ENCODE measurements at regions not wholly inside any gene's neighbourhood (a gene's known extent, or its start where the extent isn't known, plus 50 kb on each side); places are given as distances from the start of the nearest gene placed in this dataset.

DNA sequence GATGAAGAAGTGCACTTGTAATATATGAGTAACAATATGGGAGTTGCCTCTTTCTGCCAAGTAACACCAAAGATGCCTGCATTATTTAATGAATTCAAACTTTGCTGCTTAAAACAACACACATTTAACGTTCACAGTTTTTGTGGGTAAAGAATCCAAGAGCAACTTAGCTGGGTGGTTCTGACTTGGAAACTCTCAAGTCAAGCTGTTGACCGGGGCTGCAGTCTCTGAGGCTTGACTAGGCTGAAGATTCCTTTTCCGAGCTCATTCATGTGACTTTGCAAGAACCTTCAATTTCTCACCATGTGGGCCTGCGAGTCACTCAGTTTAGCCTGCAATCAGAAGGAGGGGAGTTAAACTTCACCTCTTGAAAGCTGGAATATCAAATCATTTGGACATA lies 53.0 kb upstream of the TRPC7 start:
- TF ChIP-seq, protein P1, sequence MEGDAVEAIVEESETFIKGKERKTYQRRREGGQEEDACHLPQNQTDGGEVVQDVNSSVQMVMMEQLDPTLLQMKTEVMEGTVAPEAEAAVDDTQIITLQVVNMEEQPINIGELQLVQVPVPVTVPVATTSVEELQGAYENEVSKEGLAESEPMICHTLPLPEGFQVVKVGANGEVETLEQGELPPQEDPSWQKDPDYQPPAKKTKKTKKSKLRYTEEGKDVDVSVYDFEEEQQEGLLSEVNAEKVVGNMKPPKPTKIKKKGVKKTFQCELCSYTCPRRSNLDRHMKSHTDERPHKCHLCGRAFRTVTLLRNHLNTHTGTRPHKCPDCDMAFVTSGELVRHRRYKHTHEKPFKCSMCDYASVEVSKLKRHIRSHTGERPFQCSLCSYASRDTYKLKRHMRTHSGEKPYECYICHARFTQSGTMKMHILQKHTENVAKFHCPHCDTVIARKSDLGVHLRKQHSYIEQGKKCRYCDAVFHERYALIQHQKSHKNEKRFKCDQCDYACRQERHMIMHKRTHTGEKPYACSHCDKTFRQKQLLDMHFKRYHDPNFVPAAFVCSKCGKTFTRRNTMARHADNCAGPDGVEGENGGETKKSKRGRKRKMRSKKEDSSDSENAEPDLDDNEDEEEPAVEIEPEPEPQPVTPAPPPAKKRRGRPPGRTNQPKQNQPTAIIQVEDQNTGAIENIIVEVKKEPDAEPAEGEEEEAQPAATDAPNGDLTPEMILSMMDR (IDR thresholded peaks at IDR 0.05): no peak
- no peak for TF ChIP-seq POLR2A (IDR thresholded peaks at IDR 0.05)
